ENCODE measurements at regions not wholly inside any gene's neighbourhood (a gene's known extent, or its start where the extent isn't known, plus 50 kb on each side); places are given as distances from the start of the nearest gene placed in this dataset.
A peak's percentile ranks its signal among the peaks of the same experiment; 100 is the strongest.

- DNase-seq (ENCODE audit: low spot score) = no peak
Observed at GRCh38 chr20:10771435-10772140, 97.8 kb upstream of the JAG1 start.

GRCh38 chr20:10774357-10774943, 100.7 kb upstream of the JAG1 start:
- DNase-seq (ENCODE audit: low spot score) = no peak

GRCh38 chr20:10777710-10778109, 103.9 kb upstream of the JAG1 start:
- DNase-seq (ENCODE audit: low spot score) = no peak

GRCh38 chr20:10779911-10780310, 106.1 kb upstream of the JAG1 start:
- no peak for DNase-seq (ENCODE audit: low spot score)

GRCh38 chr20:10780901-10781300, 107.1 kb upstream of the JAG1 start:
- no peak for DNase-seq (ENCODE audit: low spot score)

- no peak for DNase-seq (ENCODE audit: low spot score)
Observed at GRCh38 chr20:10781526-10781925, 107.7 kb upstream of the JAG1 start.

- no peak for DNase-seq (ENCODE audit: low spot score)
Observed at GRCh38 chr20:10783707-10784553, 110.1 kb upstream of the JAG1 start.

- DNase-seq (ENCODE audit: low spot score) = no peak
Observed at GRCh38 chr20:10784554-10785183, 110.9 kb upstream of the JAG1 start.

DNA sequence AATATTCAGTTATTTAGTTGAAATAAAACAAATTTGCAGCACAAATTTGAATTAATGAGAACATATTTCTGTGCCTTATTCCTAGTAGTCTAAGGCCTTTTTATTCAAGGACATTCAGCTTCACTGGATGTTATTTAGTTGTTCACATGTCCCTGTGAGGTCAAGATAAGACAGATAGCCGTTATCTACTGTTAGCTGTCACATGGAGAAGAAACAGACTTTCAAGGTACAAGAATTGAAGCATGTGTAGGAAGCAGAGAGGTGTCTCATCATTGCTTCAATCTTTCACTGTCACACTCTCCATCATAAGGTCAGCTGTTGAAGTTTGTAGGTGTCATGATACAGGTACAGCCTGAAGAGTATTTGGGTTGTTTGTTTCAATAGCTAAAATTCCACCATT, 112.9 kb upstream of the JAG1 start:
- no peak for DNase-seq (ENCODE audit: low spot score)

DNA sequence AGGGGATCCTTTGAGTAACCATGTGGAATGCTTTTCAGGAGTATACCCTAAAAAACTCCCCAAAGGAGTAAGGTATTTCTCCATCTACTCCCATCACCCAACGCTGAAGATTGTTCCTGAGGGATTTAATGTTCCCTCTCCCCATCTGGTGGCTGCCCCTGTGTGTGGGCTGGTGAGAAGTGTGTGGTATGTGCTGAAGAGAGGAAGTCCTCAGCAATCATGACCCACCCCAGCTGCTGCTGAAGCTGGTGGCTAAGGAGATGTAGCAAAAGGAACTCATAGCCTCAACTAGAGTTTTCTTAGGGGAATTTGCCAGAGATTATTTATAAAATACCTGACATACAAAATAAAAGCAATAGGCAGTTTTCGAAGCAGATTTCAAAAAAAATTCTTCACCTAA, 114.3 kb upstream of the JAG1 start:
- no peak for DNase-seq (ENCODE audit: low spot score)

DNA sequence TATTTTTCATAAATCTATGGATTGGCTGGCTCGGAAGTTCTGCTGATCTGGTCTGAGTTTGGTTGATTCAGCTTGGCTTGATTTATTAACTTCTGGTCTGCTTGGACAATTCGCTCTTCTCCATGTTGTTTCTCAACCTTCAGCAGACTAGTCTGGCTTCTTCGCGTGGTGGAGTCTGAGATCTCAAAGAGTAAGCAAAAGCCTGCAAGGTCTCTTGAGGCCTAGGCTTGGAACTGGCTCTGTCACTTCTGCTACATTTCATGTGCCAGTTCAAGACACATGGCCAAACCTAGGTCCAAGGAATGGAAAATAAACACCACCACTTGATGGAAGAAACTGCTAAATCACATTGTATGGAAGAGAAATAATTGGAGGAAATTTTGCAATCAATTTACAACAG, 115.1 kb upstream of the JAG1 start:
- DNase-seq (ENCODE audit: low spot score) = no peak

GRCh38 chr20:10789386-10789785, 115.6 kb upstream of the JAG1 start:
- DNase-seq (ENCODE audit: low spot score) = no peak

DNA sequence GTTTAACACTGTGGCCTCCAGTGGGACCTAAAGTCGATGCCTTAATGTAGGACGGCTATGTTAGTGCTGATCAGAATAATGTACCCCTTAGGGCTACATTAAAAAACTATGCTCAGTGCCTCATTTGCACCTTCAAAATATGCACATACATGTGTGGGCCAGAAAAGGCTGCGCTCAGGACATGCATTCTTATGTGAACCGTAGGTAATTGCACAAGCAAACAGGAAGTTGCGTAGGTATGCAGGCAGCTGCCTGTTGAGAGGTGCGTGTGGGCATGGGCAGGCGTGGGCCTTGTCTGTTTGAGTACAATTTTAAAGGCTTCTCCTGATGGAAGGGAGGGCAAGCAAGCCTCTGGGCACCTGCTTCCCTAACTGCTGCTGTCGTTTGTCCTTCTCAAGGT, 116.2 kb upstream of the JAG1 start:
- DNase-seq (ENCODE audit: low spot score) = peak; percentile 27

DNA sequence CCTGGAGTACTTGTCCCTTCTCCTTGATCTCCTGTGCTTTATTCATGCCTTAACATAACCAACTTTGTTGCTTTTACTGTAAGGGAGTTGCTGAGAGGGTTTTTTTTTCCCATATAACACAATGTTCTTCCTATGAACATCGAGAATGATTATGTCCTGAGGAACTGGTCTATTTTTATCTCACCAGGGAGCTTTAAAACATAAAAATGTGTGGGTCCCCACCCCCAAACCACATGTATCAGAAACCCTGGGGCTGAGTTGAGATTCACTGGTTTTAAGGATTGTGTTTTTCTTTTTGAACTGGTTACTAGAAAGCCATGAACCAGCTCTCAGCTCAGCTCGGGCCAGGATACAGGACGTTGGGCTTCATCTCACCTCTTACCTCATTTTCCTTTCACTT, 118.5 kb upstream of the JAG1 start:
- no peak for DNase-seq (ENCODE audit: low spot score)

DNA sequence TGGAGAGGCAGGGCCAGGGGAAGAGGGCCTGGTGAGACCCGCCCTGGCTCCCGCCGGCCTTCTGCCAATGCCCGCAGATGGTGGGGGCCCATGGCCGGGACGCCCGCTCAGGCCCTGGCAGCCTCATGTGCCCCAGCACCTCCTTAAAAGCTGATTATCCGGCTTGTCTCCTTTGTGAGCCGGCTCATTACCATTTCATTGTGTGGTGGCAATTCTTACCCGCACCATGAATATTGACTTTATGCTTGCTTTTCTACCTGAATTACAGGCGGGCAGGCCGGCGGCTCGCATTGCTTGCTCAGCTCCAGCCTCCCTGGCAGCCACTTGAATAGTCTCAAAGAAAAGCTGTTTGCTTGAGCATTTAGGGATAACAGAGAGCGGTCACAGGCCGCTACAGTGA, 120.0 kb upstream of the JAG1 start:
- DNase-seq (ENCODE audit: low spot score) = no peak

DNA sequence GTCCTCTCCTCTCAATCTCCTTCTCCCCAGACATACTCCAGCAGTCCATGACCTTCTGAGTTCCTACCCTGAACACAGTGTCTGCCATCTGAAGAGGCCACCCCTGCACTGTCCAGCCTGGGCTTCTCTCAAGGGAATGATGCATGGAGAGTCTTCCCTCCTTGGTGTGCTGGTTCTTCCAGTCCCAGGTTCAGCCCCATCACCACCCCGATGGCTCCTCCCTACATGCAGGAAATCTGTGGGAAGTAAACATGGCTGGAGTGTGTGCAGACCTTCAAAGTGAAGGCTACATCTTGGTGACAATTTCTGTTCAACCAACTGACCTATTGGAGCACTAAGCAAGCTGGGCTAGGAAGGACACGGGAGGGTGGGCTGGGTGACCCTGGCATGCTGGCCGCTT, 121.0 kb upstream of the JAG1 start:
- no peak for DNase-seq (ENCODE audit: low spot score)

GRCh38 chr20:10795286-10796026, 121.7 kb upstream of the JAG1 start:
- DNase-seq (ENCODE audit: low spot score) = no peak

- DNase-seq (ENCODE audit: low spot score) = no peak
Observed at GRCh38 chr20:10798811-10799210, 125.0 kb upstream of the JAG1 start.

GRCh38 chr20:10799735-10800134, 125.9 kb upstream of the JAG1 start:
- DNase-seq (ENCODE audit: low spot score) = no peak

DNA sequence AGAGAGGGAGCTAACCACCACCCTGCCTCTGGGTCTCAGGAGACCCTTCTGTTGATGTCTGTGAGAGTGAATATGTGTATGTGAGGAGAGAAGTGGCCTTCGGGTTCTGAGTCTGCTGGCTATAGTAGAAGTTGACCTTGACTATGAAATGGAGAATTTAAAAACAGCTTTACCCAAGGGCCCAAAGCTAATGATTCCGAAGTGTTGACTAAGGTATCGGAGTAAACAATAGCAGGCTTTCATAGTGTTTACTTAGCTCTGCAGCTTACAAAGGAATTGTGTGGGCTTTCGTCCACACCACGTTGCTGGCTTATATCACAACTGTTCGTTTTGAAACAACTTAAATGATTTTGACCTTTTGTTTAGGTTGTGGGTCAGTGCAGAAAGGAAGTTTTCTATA, 126.5 kb upstream of the JAG1 start:
- peak; percentile 61 for DNase-seq (ENCODE audit: low spot score)

- no peak for DNase-seq (ENCODE audit: low spot score)
Observed at GRCh38 chr20:10802236-10802635, 128.4 kb upstream of the JAG1 start.

DNA sequence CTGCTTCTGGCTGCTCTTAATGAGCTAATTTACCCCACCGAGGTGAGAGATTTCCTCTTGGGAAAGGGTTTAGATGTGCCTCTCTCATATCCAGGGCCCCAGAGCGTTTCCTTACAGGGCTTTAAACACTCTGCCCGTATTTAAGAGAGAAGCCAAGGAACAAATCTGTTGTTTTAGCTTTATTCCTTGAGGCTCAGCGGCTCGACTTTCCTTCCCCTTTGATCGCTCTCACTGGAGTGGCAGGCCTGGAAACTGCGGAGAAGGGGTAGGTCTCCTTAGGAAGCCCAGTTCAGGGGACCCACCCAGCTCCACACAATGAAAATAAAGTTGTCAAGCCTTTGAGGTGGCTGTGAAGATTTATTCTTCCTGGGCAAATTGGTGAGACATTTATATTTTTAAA, 132.0 kb upstream of the JAG1 start:
- DNase-seq (ENCODE audit: low spot score) = no peak

Data from HuH-7 (cell line).